HCT116 (cell line): ENCODE measurements at regions not wholly inside any gene's neighbourhood (a gene's known extent, or its start where the extent isn't known, plus 50 kb on each side); places are given as distances from the start of the nearest gene placed in this dataset.

ENCODE experiments used
- ATAC-seq: fragments of 200-7000 bp; cut with Tn5 transposase; 2 replicates; pipeline ENCODE4 v1.9.1; 2020; ENCODE audit warnings: mild to moderate bottlenecking, moderate library complexity
- BruUV-seq: library from RNA; stranded (reverse); fragments of 400-500 nt; replicated peaks from 2 replicates; lab custom pipeline; 2021; lab: Mats Ljungman, UMichigan
- CTCF ChIA-PET: fragments of 300-600 bp; sonication (Branson Sonifier 250); formaldehyde crosslinking; loops from one replicate; lab custom pipeline; 2021; ENCODE audit warnings: antibody characterized with exemption; lab: Charles Lee
- POLR2A ChIA-PET: fragments of 300-600, 350-600 bp; sonication (Branson Sonifier 250); formaldehyde crosslinking; loops from one replicate; lab custom pipeline; 2021; ENCODE audit warnings: antibody characterized with exemption; lab: Charles Lee
- RAD21 ChIA-PET, 2 experiments: fragments of 300-600 bp; sonication (Branson Sonifier 250); formaldehyde crosslinking; loops; one replicate each; lab custom pipeline; 2023; ENCODE audit warnings: low total read pairs in 2 of 2; ENCODE audit not compliant: uncharacterized antibody in 2 of 2, unreplicated experiment in 2 of 2, low non-redundant PET in 1 of 2; lab: Charles Lee
- DNase-seq: peaks from one replicate; pipeline ENCODE4 v3.0.0-alpha.2; 2010; ENCODE audit warnings: low read depth, low spot score
- H2AFZ ChIP-seq: fragments of 200-600 bp; shearing (Covaris generic), sonication (generic); 2 replicates; pipeline ENCODE4 v1.6.1; 2017; ENCODE audit warnings: low read depth, mixed run types, mixed read lengths, antibody characterized with exemption, low read length; ENCODE audit not compliant: poor library complexity, severe bottlenecking
- H3K27ac ChIP-seq: 2 replicates; pipeline ENCODE4 v1.5.1; 2012; ENCODE audit warnings: low read depth, low read length
- H3K27me3 ChIP-seq: fragments of 200-600 bp; sonication (generic); 2 replicates; pipeline ENCODE4 v1.6.1; 2016; ENCODE audit warnings: mixed run types, low read length, mixed read lengths; ENCODE audit not compliant: insufficient read depth
- H3K36me3 ChIP-seq, 2 experiments: fragments of 200-500 bp in 1 of 2; fragments of 200-600 bp in 1 of 2; sonication (Bioruptor generic) in 1 of 2; sonication (generic) in 1 of 2; 2 replicates each; pipeline versions ENCODE4 v1.5.1 to v1.6.1; 2014 to 2016; ENCODE audit warnings: low read length in 2 of 2, inconsistent platforms in 1 of 2, mixed read lengths in 1 of 2, mixed run types in 1 of 2; ENCODE audit not compliant: insufficient read depth in 2 of 2, control insufficient read depth in 1 of 2
- H3K4me1 ChIP-seq, 2 experiments: fragments of 200-600 bp in 1 of 2; sonication (generic) in 1 of 2; 2 replicates each; pipeline versions ENCODE4 v1.5.1 to v1.6.1; 2012 to 2017; ENCODE audit warnings: low read length in 2 of 2, inconsistent platforms in 1 of 2, mild to moderate bottlenecking in 1 of 2, mixed read lengths in 1 of 2, mixed run types in 1 of 2, moderate library complexity in 1 of 2; ENCODE audit not compliant: insufficient read depth in 2 of 2, control insufficient read depth in 1 of 2
- H3K4me2 ChIP-seq: fragments of 200-600 bp; sonication (generic); 2 replicates; pipeline ENCODE4 v1.6.1; 2017; ENCODE audit warnings: mixed run types, low read length, mixed read lengths
- H3K4me3 ChIP-seq, 2 experiments: fragments of 200-600 bp in 1 of 2; sonication (generic) in 1 of 2; replicated peaks in 1 of 2; 2 replicates each; pipeline ENCODE4 v1.5.1; 2011 to 2016; ENCODE audit warnings: low read length in 2 of 2, control low read depth in 1 of 2, low read depth in 1 of 2, mild to moderate bottlenecking in 1 of 2, mixed read lengths in 1 of 2, mixed run types in 1 of 2
- H3K79me2 ChIP-seq: fragments of 200-600 bp; sonication (generic); 2 replicates; pipeline ENCODE4 v1.6.1; 2017; ENCODE audit warnings: mild to moderate bottlenecking, mixed run types, low read length, moderate library complexity, mixed read lengths; ENCODE audit not compliant: insufficient read depth
- H3K9ac ChIP-seq: fragments of 200-600 bp; sonication (generic); 2 replicates; pipeline ENCODE4 v1.6.1; 2016; ENCODE audit warnings: low read length, mixed read lengths
- H3K9me2 ChIP-seq: fragments of 200-600 bp; sonication (generic), shearing (Covaris generic); 2 replicates; pipeline ENCODE4 v1.6.1; 2017; ENCODE audit warnings: mixed run types, mild to moderate bottlenecking, moderate library complexity; ENCODE audit not compliant: insufficient read depth
- H3K9me3 ChIP-seq, 2 experiments: fragments of 200-500 bp in 1 of 2; fragments of 200-600 bp in 1 of 2; sonication (Bioruptor generic) in 1 of 2; sonication (generic) in 1 of 2; 2 replicates each; pipeline ENCODE4 v1.6.1; 2014 to 2017; ENCODE audit warnings: low read length in 2 of 2, mixed read lengths in 2 of 2, inconsistent platforms in 1 of 2, low read depth in 1 of 2, mild to moderate bottlenecking in 1 of 2, mixed run types in 1 of 2, moderate library complexity in 1 of 2; ENCODE audit not compliant: control insufficient read depth in 1 of 2, insufficient read depth in 1 of 2
- H4K20me1 ChIP-seq: fragments of 200-600 bp; sonication (generic), shearing (Covaris generic); 2 replicates; pipeline ENCODE4 v1.6.1; 2017; ENCODE audit warnings: mixed run types, mild to moderate bottlenecking, moderate library complexity; ENCODE audit not compliant: insufficient read depth
- CTCF ChIP-seq, 3 experiments: fragments of 200-600 bp in 1 of 3; sonication (generic) in 1 of 3; IDR thresholded peaks in 2 of 3; conservative IDR thresholded peaks in 1 of 3; 2 replicates each; pipeline ENCODE4 v1.5.1; 2012 to 2017; ENCODE audit warnings: low read depth in 2 of 3, low read length in 2 of 3, antibody characterized with exemption in 1 of 3, borderline replicate concordance in 1 of 3, control low read depth in 1 of 3, mild to moderate bottlenecking in 1 of 3, mixed read lengths in 1 of 3, mixed run types in 1 of 3, moderate library complexity in 1 of 3; ENCODE audit not compliant: insufficient read depth in 1 of 3
- MAX ChIP-seq: IDR thresholded peaks from 2 replicates; pipeline ENCODE4 v1.6.1; 2012
- SIN3A ChIP-seq: IDR thresholded peaks from 2 replicates; pipeline ENCODE4 v1.6.1; 2012; ENCODE audit warnings: low read depth
- ZBTB33 ChIP-seq: IDR thresholded peaks from 2 replicates; pipeline ENCODE4 v1.6.1; 2011; ENCODE audit warnings: mild to moderate bottlenecking, low read length, moderate library complexity; ENCODE audit not compliant: insufficient replicate concordance; ENCODE audit errors: extremely low read depth
- intact Hi-C: fragments of 100-400 bp; cut with micrococcal nuclease; formaldehyde crosslinking; loops from 2 replicates; pipeline ENCODE4 v1.10.0; 2022

GRCh38 chr9:130756455-130757152, 63.0 kb downstream of the EXOSC2 start (continued):
- TF ChIP-seq CTCF (IDR thresholded peaks at IDR 0.05 in 2 of 3, conservative IDR thresholded peaks at IDR 0.05 in 1 of 3; ENCODE audit: borderline replicate concordance in 1 of 3, insufficient read depth in 1 of 3, low read depth in 2 of 3, low read length in 2 of 3) (no peak), SIN3A (no peak)

- H4K20me1 ChIP-seq: no peaks in the 10 kb centered on the region
- H3K9me2 ChIP-seq: no peaks in the 10 kb centered on the region
- TF ChIP-seq ZBTB33 (no peak), MAX (no peak)
- TF ChIP-seq, all 23 proteins: peak for 0
- ChIA-PET POLR2A (no interaction called here), CTCF (no interaction called here), RAD21 (no interaction called here)
- Histone ChIP-seq H3K4me3 (no peak overlapping the region), H2AFZ (no peak overlapping the region), H3K27me3 (no peaks in the 10 kb centered on the region), H3K79me2 (peaks cover 26% of the 10 kb centered on the region), H3K9ac (no peak overlapping the region), H3K36me3 (no peaks in the 10 kb centered on the region), H3K4me1 (no peaks in the 10 kb centered on the region), H3K9me3 (no peaks in the 10 kb centered on the region), H3K27ac (no peak overlapping the region), H3K4me2 (no peak overlapping the region)
- ATAC-seq (no peak), DNase-seq (no peak)
- intact Hi-C loops: no loop called here
- no TSS peak for BruUV-seq
Observed at GRCh38 chr9:130759738-130760137, 66.2 kb downstream of the EXOSC2 start.
